Liver (tissue), 8 donors: ENCODE measurements at regions not wholly inside any gene's neighbourhood (a gene's known extent, or its start where the extent isn't known, plus 50 kb on each side); places are given as distances from the start of the nearest gene placed in this dataset.

Experiments
- DNase-seq: peaks from one replicate; pipeline ENCODE4 v3.0.0-alpha.2; 2017; ENCODE audit warnings: low spot score
- H3K27ac ChIP-seq, 2 donors: one replicate each; pipeline ENCODE4 v1.7.0; 2013; ENCODE audit warnings: inconsistent platforms in 2 of 2, low read length in 2 of 2, control low read depth in 1 of 2, low read depth in 1 of 2, mild to moderate bottlenecking in 1 of 2
- H3K27me3 ChIP-seq, 4 donors: one replicate each; pipeline versions ENCODE4 v1.6.1 to v1.7.0; 2013; ENCODE audit warnings: low read length in 3 of 4, inconsistent platforms in 1 of 4, mild to moderate bottlenecking in 1 of 4, moderate library complexity in 1 of 4; ENCODE audit not compliant: control insufficient read depth in 4 of 4, insufficient read depth in 4 of 4
- H3K36me3 ChIP-seq, 4 donors: one replicate each; pipeline versions ENCODE4 v1.6.1 to v1.7.0; 2013; ENCODE audit warnings: low read length in 3 of 4, mild to moderate bottlenecking in 3 of 4, low read depth in 1 of 4, moderate library complexity in 1 of 4; ENCODE audit not compliant: control insufficient read depth in 4 of 4, insufficient read depth in 3 of 4
- H3K4me1 ChIP-seq, 4 donors: one replicate each; pipeline versions ENCODE4 v1.6.1 to v1.7.0; 2013; ENCODE audit warnings: low read length in 3 of 4, mild to moderate bottlenecking in 3 of 4, moderate library complexity in 1 of 4; ENCODE audit not compliant: control insufficient read depth in 4 of 4, insufficient read depth in 4 of 4
- H3K4me3 ChIP-seq, 3 donors: one replicate each; pipeline versions ENCODE4 v1.6.1 to v1.7.0; 2013; ENCODE audit warnings: low read length in 3 of 3, control low read depth in 1 of 3, low read depth in 1 of 3, mild to moderate bottlenecking in 1 of 3
- H3K9ac ChIP-seq, 2 donors: one replicate each; pipeline ENCODE4 v1.7.0; 2013; ENCODE audit warnings: low read length in 2 of 2, mild to moderate bottlenecking in 2 of 2, moderate library complexity in 2 of 2, control low read depth in 1 of 2, low read depth in 1 of 2
- H3K9me3 ChIP-seq, 4 donors: one replicate each; pipeline versions ENCODE4 v1.6.1 to v1.7.0; 2013; ENCODE audit warnings: low read length in 3 of 4; ENCODE audit not compliant: control insufficient read depth in 4 of 4
- CTCF ChIP-seq: fragments of 150-350 bp; IDR thresholded peaks from 2 replicates; pipeline ENCODE4 v1.5.1; 2017; ENCODE audit warnings: improper control_type of control experiment, low read depth, low read length; ENCODE audit not compliant: missing input control
- EGR1 ChIP-seq, 2 donors: IDR thresholded peaks; 2 replicates each; pipeline ENCODE4 v1.6.1; 2016 to 2018; ENCODE audit warnings: antibody characterized with exemption in 2 of 2, low read depth in 2 of 2
- FOXA1 ChIP-seq: IDR thresholded peaks from 2 replicates; pipeline ENCODE4 v1.6.1; 2016; ENCODE audit warnings: antibody characterized with exemption
- GABPA ChIP-seq, 2 donors: IDR thresholded peaks in 1 of 2; conservative IDR thresholded peaks in 1 of 2; 2 replicates each; pipeline ENCODE4 v1.6.1; 2016; ENCODE audit warnings: antibody characterized with exemption in 2 of 2, mild to moderate bottlenecking in 1 of 2, moderate library complexity in 1 of 2
- HNF4A ChIP-seq, 2 donors: conservative IDR thresholded peaks; 2 replicates each; pipeline ENCODE4 v1.6.1; 2016; ENCODE audit warnings: antibody characterized with exemption in 2 of 2, mild to moderate bottlenecking in 2 of 2
- HNF4G ChIP-seq: IDR thresholded peaks from 2 replicates; pipeline ENCODE4 v1.6.1; 2016; ENCODE audit warnings: antibody characterized with exemption
- JUND ChIP-seq, 2 donors: IDR thresholded peaks; 2 replicates each; pipeline ENCODE4 v1.6.1; 2016; ENCODE audit warnings: antibody characterized with exemption in 2 of 2
- MAX ChIP-seq: IDR thresholded peaks from 2 replicates; pipeline ENCODE4 v1.6.1; 2016; ENCODE audit warnings: antibody characterized with exemption
- NR2F2 ChIP-seq: IDR thresholded peaks from 2 replicates; pipeline ENCODE4 v1.6.1; 2016; ENCODE audit warnings: antibody characterized with exemption
- RAD21 ChIP-seq, 2 donors: IDR thresholded peaks; 2 replicates each; pipeline ENCODE4 v1.6.1; 2016; ENCODE audit warnings: antibody characterized with exemption in 2 of 2, mild to moderate bottlenecking in 2 of 2
- RXRA ChIP-seq, 2 donors: IDR thresholded peaks; 2 replicates each; pipeline ENCODE4 v1.6.1; 2017 to 2018; ENCODE audit warnings: antibody characterized with exemption in 2 of 2, mild to moderate bottlenecking in 1 of 2
- SP1 ChIP-seq: IDR thresholded peaks from 2 replicates; pipeline ENCODE4 v1.6.1; 2018; ENCODE audit warnings: antibody characterized with exemption, mild to moderate bottlenecking
- TAF1 ChIP-seq: conservative IDR thresholded peaks from 2 replicates; pipeline ENCODE4 v1.6.1; 2016; ENCODE audit warnings: antibody characterized with exemption, mild to moderate bottlenecking
- YY1 ChIP-seq: IDR thresholded peaks from 2 replicates; pipeline ENCODE4 v1.6.1; 2016; ENCODE audit warnings: antibody characterized with exemption, mild to moderate bottlenecking
- WGBS: extraction: QIAGEN DNeasy Blood & Tissue Kit; methylation state at CpG from one replicate; pipeline ENCODE4 v1.1.7; 2013; 5-methylcytosine and 5-hydroxymethylcytosine counted together
- TF ChIP-seq, protein P1 (sequence below): IDR thresholded peaks from 2 replicates; pipeline ENCODE4 v1.6.1; 2016; ENCODE audit warnings: antibody characterized with exemption, mild to moderate bottlenecking
- TF ChIP-seq, protein P2 (sequence below): IDR thresholded peaks from 2 replicates; pipeline ENCODE4 v1.6.1; 2016; ENCODE audit warnings: antibody characterized with exemption
- donor health status: healthy.
- donor health status: healthy.
- donor health status: healthy.
- donor health status: healthy.
- donor health status: healthy.

DNA sequence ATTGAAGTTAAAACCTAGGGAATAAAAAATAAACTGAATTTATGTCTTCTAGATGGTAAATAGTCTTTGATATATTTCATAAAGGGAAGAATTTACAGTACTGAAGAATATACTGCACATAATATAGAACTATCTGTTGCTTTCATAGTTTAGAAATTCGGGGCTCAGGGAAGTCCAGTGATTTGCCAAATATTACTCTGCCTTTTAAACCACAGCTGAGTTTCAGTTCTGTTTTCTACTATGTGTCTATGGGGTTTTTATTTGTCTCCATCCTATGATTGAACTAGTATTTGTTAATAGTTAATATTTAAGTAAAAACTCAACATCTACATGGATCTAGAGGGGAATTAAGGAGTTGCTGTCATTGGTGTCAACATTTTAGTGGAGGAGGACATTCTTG lies 715.0 kb upstream of the CDH8 start:
- no peaks in the 10 kb centered on the region for H3K36me3 ChIP-seq

DNA sequence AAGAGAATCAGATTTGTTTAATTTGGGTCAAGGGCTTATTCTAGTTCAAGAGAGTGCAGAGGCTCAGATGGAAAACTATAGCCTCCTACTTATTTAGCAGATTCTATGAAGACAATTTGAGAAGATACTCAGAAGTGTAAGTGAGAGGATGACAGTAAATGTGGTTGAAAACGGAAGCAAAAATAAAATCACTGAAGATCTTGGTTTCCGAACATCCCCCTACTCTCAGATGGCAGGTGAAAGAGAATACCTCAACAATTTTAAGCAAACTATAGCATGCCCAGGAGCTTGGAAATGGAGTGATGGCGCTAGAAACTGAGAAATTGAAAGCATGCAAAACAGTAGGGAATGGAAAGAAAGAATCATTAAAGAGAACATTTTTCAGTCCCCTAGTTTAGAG lies 705.5 kb upstream of the CDH8 start:
- 65% methylated on average over 3 of the region's 3 CpGs for WGBS
- H3K27ac ChIP-seq = no peak overlapping the region
- no peak for DNase-seq
- no peak overlapping the region for H3K9ac ChIP-seq
- no peaks in the 10 kb centered on the region for H3K27me3 ChIP-seq
- no peaks in the 10 kb centered on the region for H3K36me3 ChIP-seq
- no peak for TF ChIP-seq EGR1 (IDR thresholded peaks at IDR 0.05; ENCODE audit: low read depth in 2 of 2)
- TF ChIP-seq RXRA (IDR thresholded peaks at IDR 0.05) = no peak
- no peaks in the 10 kb centered on the region for H3K4me1 ChIP-seq
- H3K9me3 ChIP-seq = no peaks in the 10 kb centered on the region
- no peak overlapping the region for H3K4me3 ChIP-seq

More for the DNA sequence above, 715.0 kb upstream of the CDH8 start:
- DNase-seq = no peak
- Histone ChIP-seq H3K27ac (no peak overlapping the region), H3K4me1 (no peaks in the 10 kb centered on the region), H3K9ac (no peak overlapping the region), H3K9me3 (no peaks in the 10 kb centered on the region), H3K4me3 (no peak overlapping the region), H3K27me3 (no peaks in the 10 kb centered on the region)
- TF ChIP-seq GABPA (IDR thresholded peaks at IDR 0.05 in 1 of 2, conservative IDR thresholded peaks at IDR 0.05 in 1 of 2) = no peak
- no peak for TF ChIP-seq SP1
- TF ChIP-seq YY1 = no peak
- no peak for TF ChIP-seq RXRA (IDR thresholded peaks at IDR 0.05)
- TF ChIP-seq MAX = no peak
- TF ChIP-seq HNF4A (conservative IDR thresholded peaks at IDR 0.05) = no peak
- no peak for TF ChIP-seq TAF1
- TF ChIP-seq, protein P1, sequence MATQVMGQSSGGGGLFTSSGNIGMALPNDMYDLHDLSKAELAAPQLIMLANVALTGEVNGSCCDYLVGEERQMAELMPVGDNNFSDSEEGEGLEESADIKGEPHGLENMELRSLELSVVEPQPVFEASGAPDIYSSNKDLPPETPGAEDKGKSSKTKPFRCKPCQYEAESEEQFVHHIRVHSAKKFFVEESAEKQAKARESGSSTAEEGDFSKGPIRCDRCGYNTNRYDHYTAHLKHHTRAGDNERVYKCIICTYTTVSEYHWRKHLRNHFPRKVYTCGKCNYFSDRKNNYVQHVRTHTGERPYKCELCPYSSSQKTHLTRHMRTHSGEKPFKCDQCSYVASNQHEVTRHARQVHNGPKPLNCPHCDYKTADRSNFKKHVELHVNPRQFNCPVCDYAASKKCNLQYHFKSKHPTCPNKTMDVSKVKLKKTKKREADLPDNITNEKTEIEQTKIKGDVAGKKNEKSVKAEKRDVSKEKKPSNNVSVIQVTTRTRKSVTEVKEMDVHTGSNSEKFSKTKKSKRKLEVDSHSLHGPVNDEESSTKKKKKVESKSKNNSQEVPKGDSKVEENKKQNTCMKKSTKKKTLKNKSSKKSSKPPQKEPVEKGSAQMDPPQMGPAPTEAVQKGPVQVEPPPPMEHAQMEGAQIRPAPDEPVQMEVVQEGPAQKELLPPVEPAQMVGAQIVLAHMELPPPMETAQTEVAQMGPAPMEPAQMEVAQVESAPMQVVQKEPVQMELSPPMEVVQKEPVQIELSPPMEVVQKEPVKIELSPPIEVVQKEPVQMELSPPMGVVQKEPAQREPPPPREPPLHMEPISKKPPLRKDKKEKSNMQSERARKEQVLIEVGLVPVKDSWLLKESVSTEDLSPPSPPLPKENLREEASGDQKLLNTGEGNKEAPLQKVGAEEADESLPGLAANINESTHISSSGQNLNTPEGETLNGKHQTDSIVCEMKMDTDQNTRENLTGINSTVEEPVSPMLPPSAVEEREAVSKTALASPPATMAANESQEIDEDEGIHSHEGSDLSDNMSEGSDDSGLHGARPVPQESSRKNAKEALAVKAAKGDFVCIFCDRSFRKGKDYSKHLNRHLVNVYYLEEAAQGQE = no peak
- TF ChIP-seq NR2F2 = no peak
- TF ChIP-seq, protein P2, sequence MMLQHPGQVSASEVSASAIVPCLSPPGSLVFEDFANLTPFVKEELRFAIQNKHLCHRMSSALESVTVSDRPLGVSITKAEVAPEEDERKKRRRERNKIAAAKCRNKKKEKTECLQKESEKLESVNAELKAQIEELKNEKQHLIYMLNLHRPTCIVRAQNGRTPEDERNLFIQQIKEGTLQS = no peak
- TF ChIP-seq HNF4G = no peak
- WGBS = 43% methylated on average over 1 of the region's 1 CpG

GRCh38 chr16:62738666-62739460 lies 702.6 kb upstream of the CDH8 start:
- TF ChIP-seq HNF4G (no peak), FOXA1 (no peak), HNF4A (conservative IDR thresholded peaks at IDR 0.05) (no peak), MAX (no peak), CTCF (no peak), JUND (IDR thresholded peaks at IDR 0.05) (no peak), RXRA (IDR thresholded peaks at IDR 0.05) (no peak), YY1 (no peak), SP1 (no peak), NR2F2 (no peak), RAD21 (IDR thresholded peaks at IDR 0.05) (no peak)
- TF ChIP-seq, protein P2 = no peak

More at GRCh38 chr16:62738666-62739460, 702.6 kb upstream of the CDH8 start:
- Histone ChIP-seq H3K27ac (no peak overlapping the region), H3K9me3 (no peaks in the 10 kb centered on the region), H3K27me3 (no peaks in the 10 kb centered on the region), H3K9ac (no peak overlapping the region), H3K4me3 (no peak overlapping the region), H3K4me1 (no peaks in the 10 kb centered on the region), H3K36me3 (no peaks in the 10 kb centered on the region)
- WGBS = 58% methylated on average over 3 of the region's 3 CpGs
- DNase-seq = no peak
